Stomach (tissue), 4 donors: ENCODE measurements at regions not wholly inside any gene's neighbourhood (a gene's known extent, or its start where the extent isn't known, plus 50 kb on each side); places are given as distances from the start of the nearest gene placed in this dataset.

ENCODE experiments used
- CTCF ChIP-seq, 7 experiments: fragments of 450-650 bp in 4 of 7; fragments of 200-600 bp in 3 of 7; sonication (generic) in 3 of 7; IDR thresholded peaks; one replicate each; pipeline ENCODE4 v1.5.1; 2016 to 2019; ENCODE audit warnings: antibody characterized with exemption in 7 of 7, control low read depth in 2 of 7, mild to moderate bottlenecking in 1 of 7
- EP300 ChIP-seq: sonication (generic); formaldehyde crosslinking; IDR thresholded peaks from one replicate; pipeline ENCODE4 v1.6.1; 2017; ENCODE audit warnings: antibody characterized with exemption
- POLR2AphosphoS5 ChIP-seq, 3 donors: sonication (generic); formaldehyde crosslinking; IDR thresholded peaks; one replicate each; pipeline ENCODE4 v1.6.1; 2016; ENCODE audit warnings: antibody characterized with exemption in 3 of 3

GRCh38 chr10:78869508-78870454 lies 199.0 kb upstream of the ZMIZ1 start:
- TF ChIP-seq CTCF (IDR thresholded peaks at IDR 0.05): no peak
- TF ChIP-seq POLR2AphosphoS5 (IDR thresholded peaks at IDR 0.05): no peak
- no peak for TF ChIP-seq EP300
